ENCODE measurements at regions not wholly inside any gene's neighbourhood (a gene's known extent, or its start where the extent isn't known, plus 50 kb on each side); places are given as distances from the start of the nearest gene placed in this dataset.

DNA sequence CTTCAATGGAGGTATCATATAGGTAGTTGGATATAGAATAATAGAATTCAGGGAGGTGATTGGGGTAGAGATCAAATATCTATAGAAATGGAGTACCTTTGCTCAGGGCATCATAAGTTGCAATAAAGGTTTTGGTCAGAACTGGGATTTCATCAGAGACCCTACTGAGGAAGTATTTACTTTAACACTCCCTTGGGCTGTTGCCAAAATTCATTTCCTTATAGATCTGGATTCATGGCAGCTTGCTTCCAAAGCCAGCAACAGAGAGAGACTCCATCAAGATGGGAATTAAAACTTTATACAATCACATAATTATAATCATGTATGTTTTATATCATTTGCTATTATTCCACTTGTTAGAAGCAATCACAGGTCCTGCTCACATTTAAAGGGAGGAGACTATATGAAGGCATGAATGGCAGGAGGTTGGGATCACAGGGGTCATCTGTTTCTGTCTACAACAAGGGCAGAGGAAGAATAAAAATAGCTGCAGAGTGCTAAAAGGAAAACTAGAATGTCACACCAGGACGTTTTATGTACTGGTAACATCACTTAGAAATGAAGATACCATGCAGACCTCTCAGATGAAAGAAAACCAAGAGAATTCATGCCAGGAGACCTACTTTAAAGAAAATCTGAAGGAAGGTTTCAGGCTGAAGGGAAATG lies 902.1 kb upstream of the LCORL start:
- H3K27ac ChIP-seq, result no peak overlapping the region
- TF ChIP-seq, protein P1, sequence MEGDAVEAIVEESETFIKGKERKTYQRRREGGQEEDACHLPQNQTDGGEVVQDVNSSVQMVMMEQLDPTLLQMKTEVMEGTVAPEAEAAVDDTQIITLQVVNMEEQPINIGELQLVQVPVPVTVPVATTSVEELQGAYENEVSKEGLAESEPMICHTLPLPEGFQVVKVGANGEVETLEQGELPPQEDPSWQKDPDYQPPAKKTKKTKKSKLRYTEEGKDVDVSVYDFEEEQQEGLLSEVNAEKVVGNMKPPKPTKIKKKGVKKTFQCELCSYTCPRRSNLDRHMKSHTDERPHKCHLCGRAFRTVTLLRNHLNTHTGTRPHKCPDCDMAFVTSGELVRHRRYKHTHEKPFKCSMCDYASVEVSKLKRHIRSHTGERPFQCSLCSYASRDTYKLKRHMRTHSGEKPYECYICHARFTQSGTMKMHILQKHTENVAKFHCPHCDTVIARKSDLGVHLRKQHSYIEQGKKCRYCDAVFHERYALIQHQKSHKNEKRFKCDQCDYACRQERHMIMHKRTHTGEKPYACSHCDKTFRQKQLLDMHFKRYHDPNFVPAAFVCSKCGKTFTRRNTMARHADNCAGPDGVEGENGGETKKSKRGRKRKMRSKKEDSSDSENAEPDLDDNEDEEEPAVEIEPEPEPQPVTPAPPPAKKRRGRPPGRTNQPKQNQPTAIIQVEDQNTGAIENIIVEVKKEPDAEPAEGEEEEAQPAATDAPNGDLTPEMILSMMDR (IDR thresholded peaks at IDR 0.05), result no peak
- TF ChIP-seq POLR2A (IDR thresholded peaks at IDR 0.05), result no peak
- no peak for ATAC-seq
- intact Hi-C loops (cut with DNase I), result no loop called here
- H3K4me1 ChIP-seq, result no peaks in the 10 kb centered on the region
- no peaks in the 10 kb centered on the region for H3K27me3 ChIP-seq
- H3K4me3 ChIP-seq, result no peak overlapping the region
- WGBS, 2 donors, result 19 to 23% methylated on average over 1 of the region's 1 CpG
- DNase-seq, result no peak
- no peaks in the 10 kb centered on the region for H3K36me3 ChIP-seq (replicated peaks in 1 of 2; ENCODE audit: insufficient read depth in 1 of 2, low read depth in 2 of 2)
- H3K9me3 ChIP-seq, result no peaks in the 10 kb centered on the region

DNA sequence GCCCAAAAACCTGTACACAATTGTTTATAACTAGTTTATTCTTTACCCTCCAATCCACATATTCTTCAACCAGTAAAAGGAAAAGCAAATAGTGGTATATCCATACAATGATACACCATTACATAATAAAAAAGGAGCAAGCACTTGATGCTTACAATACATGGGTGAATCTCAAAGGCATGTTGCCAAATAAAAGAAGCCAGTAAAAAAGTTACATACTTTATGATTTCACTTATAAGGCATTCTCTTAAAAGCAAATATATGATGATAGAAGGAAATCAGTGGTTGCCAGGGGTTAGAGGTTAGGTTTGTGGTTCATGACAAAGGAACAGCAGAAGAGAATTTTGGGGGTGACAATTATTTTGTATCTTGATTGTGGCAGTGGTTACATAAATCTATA lies 896.1 kb upstream of the LCORL start:
- no peak overlapping the region for H3K4me3 ChIP-seq
- intact Hi-C loops (cut with DNase I), result no loop called here
- no peaks in the 10 kb centered on the region for H3K27me3 ChIP-seq
- TF ChIP-seq, protein P1 (IDR thresholded peaks at IDR 0.05), result no peak
- no peak for TF ChIP-seq POLR2A (IDR thresholded peaks at IDR 0.05)
- H3K9me3 ChIP-seq, result no peaks in the 10 kb centered on the region
- DNase-seq (no peak), ATAC-seq (no peak)
- no peak overlapping the region for H3K27ac ChIP-seq
- no peaks in the 10 kb centered on the region for H3K36me3 ChIP-seq (replicated peaks in 1 of 2; ENCODE audit: insufficient read depth in 1 of 2, low read depth in 2 of 2)
- no peaks in the 10 kb centered on the region for H3K4me1 ChIP-seq

DNA sequence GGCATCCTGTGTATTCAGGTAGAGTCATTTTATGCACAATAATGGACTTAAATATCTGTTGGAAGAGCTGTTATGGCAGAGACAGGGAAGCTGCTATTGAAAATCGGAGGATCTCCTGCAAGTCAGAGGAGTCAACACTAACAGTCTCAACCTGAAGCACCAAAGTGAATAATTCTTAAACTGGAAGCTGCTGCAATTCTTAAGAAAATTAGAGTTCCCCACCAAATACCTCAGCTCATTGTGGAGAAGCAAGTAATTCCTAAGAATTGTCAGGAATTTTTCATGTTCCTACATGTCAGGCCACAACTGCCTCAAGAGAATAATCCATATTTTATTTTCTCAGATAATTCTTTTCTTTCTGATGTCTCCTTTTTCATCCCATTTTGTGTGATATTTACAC lies 892.6 kb upstream of the LCORL start:
- Histone ChIP-seq H3K4me1 (no peaks in the 10 kb centered on the region), H3K4me3 (no peak overlapping the region), H3K36me3 (replicated peaks in 1 of 2; ENCODE audit: insufficient read depth in 1 of 2, low read depth in 2 of 2) (no peaks in the 10 kb centered on the region), H3K9me3 (no peaks in the 10 kb centered on the region), H3K27ac (no peak overlapping the region), H3K27me3 (no peaks in the 10 kb centered on the region)
- ATAC-seq (no peak), DNase-seq (no peak)
- intact Hi-C loops (cut with DNase I), result no loop called here
- no peak for TF ChIP-seq POLR2A (IDR thresholded peaks at IDR 0.05)
- TF ChIP-seq, protein P1 (IDR thresholded peaks at IDR 0.05), result no peak
- WGBS, 2 donors, result 52 to 56% methylated on average over 1 of the region's 1 CpG

DNA sequence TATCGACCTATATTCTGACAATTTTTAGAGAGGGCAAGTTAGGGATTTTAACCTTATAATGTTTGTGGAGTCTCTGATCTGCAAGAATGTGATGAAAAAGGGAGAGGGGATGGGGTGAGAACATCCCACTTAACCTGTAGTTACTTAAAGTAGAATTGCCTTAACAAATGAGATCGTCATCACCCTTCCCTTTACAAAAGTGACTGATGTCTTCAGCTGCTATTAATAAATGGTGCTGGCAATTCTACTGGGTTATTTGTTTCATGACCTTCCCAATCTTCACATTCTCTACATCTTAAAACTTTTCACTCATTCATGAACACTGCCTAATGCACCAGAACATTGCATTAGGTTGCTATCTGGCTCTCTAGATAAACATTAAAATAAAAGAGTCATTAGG lies 873.4 kb upstream of the LCORL start:
- no peak for TF ChIP-seq POLR2A (IDR thresholded peaks at IDR 0.05)
- TF ChIP-seq, protein P1 (IDR thresholded peaks at IDR 0.05), result no peak
- H3K4me1 ChIP-seq, result no peaks in the 10 kb centered on the region
- H3K27ac ChIP-seq, result no peak overlapping the region
- H3K9me3 ChIP-seq, result no peaks in the 10 kb centered on the region
- H3K4me3 ChIP-seq, result no peak overlapping the region
- no peaks in the 10 kb centered on the region for H3K36me3 ChIP-seq (replicated peaks in 1 of 2; ENCODE audit: insufficient read depth in 1 of 2, low read depth in 2 of 2)
- H3K27me3 ChIP-seq, result no peaks in the 10 kb centered on the region
- 31 to 35% methylated on average over 2 of the region's 2 CpGs for WGBS, 2 donors
- DNase-seq, result no peak
- no peak for ATAC-seq
- intact Hi-C loops (cut with DNase I), result no loop called here

DNA sequence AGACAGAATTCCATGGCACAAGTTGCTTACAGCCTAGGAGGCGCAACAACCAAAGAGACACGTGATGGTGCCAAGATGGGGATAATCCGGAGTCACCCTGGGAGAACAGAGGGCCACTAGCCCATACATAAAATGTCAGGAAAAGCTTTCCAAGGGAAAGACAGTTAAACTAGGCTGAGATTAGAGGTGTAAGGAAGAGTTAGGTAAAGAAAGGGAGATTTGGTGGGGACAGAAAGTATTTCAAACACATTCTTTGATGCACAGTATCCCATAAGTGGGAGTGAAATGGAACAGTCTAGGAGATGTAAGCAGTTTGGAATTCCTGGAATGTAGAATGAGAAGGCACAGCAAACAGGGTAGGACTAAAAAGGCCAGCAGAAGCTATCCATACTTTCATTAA lies 860.9 kb upstream of the LCORL start:
- intact Hi-C loops (cut with DNase I), result no loop called here
- DNase-seq (no peak), ATAC-seq (peak; percentile 84)
- TF ChIP-seq, protein P1 (IDR thresholded peaks at IDR 0.05), result no peak
- no peak for TF ChIP-seq POLR2A (IDR thresholded peaks at IDR 0.05)
- Histone ChIP-seq H3K9me3 (no peaks in the 10 kb centered on the region), H3K27ac (peak overlapping the region in 2 of 4 donors; percentile 39 to 50), H3K36me3 (replicated peaks in 1 of 2; ENCODE audit: insufficient read depth in 1 of 2, low read depth in 2 of 2) (no peaks in the 10 kb centered on the region), H3K4me3 (no peak overlapping the region), H3K27me3 (no peaks in the 10 kb centered on the region), H3K4me1 (no peaks in the 10 kb centered on the region)
- 30 to 42% methylated on average over 3 of the region's 3 CpGs for WGBS, 2 donors
